GM12878 (cell line): ENCODE measurements at regions not wholly inside any gene's neighbourhood (a gene's known extent, or its start where the extent isn't known, plus 50 kb on each side); places are given as distances from the start of the nearest gene placed in this dataset.

Source experiments
- ATAC-seq: fragments of 200-7000 bp; cut with Tn5 transposase; 3 replicates; pipeline ENCODE4 v1.9.1; 2020; ENCODE audit warnings: mild to moderate bottlenecking, moderate library complexity
- BruUV-seq: library from RNA; stranded (reverse); fragments of 400-500 nt; replicated peaks from 2 replicates; lab custom pipeline; 2021; lab: Mats Ljungman, UMichigan
- CTCF ChIA-PET: fragments of 300-600 bp; sonication (Branson Sonifier 250); formaldehyde crosslinking; extraction: SDS; loops from one replicate; lab custom pipeline; 2021; ENCODE audit warnings: inconsistent platforms; lab: Yijun Ruan, JAX
- POLR2A ChIA-PET: fragments of 350-600 bp; formaldehyde crosslinking; extraction: SDS; loops from one replicate; lab custom pipeline; 2021; ENCODE audit warnings: inconsistent platforms; lab: Charles Lee
- RAD21 ChIA-PET: fragments of 300-600 bp; sonication (Branson Sonifier 250); formaldehyde crosslinking; loops from one replicate; lab custom pipeline; 2023; ENCODE audit warnings: antibody characterized with exemption; ENCODE audit not compliant: unreplicated experiment; lab: Charles Lee
- SMC1A ChIA-PET: fragments of 300-600 bp; sonication (Branson Sonifier 250); formaldehyde crosslinking; loops from one replicate; lab custom pipeline; 2023; ENCODE audit not compliant: unreplicated experiment, uncharacterized antibody; lab: Charles Lee
- DNase-seq: peaks from one replicate; pipeline ENCODE4 v3.0.0-alpha.2; 2011; ENCODE audit warnings: low read depth, low spot score
- FAIRE-seq: peaks from 3 replicates; lab custom pipeline; 2011; peaks lifted over from hg19 to GRCh38; lab: Jason Lieb, UNC
- H2AFZ ChIP-seq: 2 replicates; pipeline ENCODE4 v1.6.0; 2011; ENCODE audit warnings: low read depth, low read length, control low read depth; ENCODE audit not compliant: control insufficient read depth
- H3K27ac ChIP-seq: 2 replicates; pipeline ENCODE4 v1.5.1; 2011; ENCODE audit warnings: control low read depth; ENCODE audit not compliant: control insufficient read depth, insufficient read depth
- H3K27me3 ChIP-seq, 2 experiments: replicated peaks in 1 of 2; 2 replicates each; pipeline versions ENCODE4 v1.6.0 to v1.6.1; 2011; ENCODE audit warnings: low read length in 1 of 2; ENCODE audit not compliant: control insufficient read depth in 2 of 2, insufficient read depth in 2 of 2
- H3K36me3 ChIP-seq, 2 experiments: 2 replicates each; pipeline ENCODE4 v1.5.1; 2011; ENCODE audit warnings: low read length in 1 of 2; ENCODE audit not compliant: control insufficient read depth in 2 of 2, insufficient read depth in 2 of 2
- H3K4me1 ChIP-seq: 2 replicates; pipeline ENCODE4 v1.6.1; 2011; ENCODE audit warnings: mild to moderate bottlenecking, low read length, moderate library complexity, mixed read lengths; ENCODE audit not compliant: control insufficient read depth, insufficient read depth
- H3K4me2 ChIP-seq: 2 replicates; pipeline ENCODE4 v1.6.0; 2011; ENCODE audit warnings: control low read depth; ENCODE audit not compliant: control insufficient read depth, insufficient read depth
- H3K4me3 ChIP-seq: fragments of 200-600 bp; sonication (generic); 2 replicates; pipeline ENCODE4 v1.5.1; 2016
- H3K79me2 ChIP-seq: 2 replicates; pipeline ENCODE4 v1.6.0; 2011; ENCODE audit warnings: low read length; ENCODE audit not compliant: control insufficient read depth, insufficient read depth
- H3K9ac ChIP-seq: 2 replicates; pipeline ENCODE4 v1.8.0; 2011; ENCODE audit warnings: low read length, control low read depth, mixed read lengths; ENCODE audit not compliant: control insufficient read depth, insufficient read depth
- H3K9me3 ChIP-seq: replicated peaks from 3 replicates; pipeline ENCODE4 v1.5.1; 2011; ENCODE audit warnings: mild to moderate bottlenecking, low read length; ENCODE audit not compliant: control insufficient read depth, insufficient read depth
- H4K20me1 ChIP-seq: 2 replicates; pipeline ENCODE4 v1.6.0; 2011; ENCODE audit not compliant: control insufficient read depth, insufficient read depth
- BRCA1 ChIP-seq: IDR thresholded peaks from 2 replicates; pipeline ENCODE4 v1.6.1; 2011; ENCODE audit warnings: low read depth, low read length, improper control_type of control experiment
- CREB1 ChIP-seq: IDR thresholded peaks from 2 replicates; pipeline ENCODE4 v1.6.1; 2012; ENCODE audit warnings: low read depth, mild to moderate bottlenecking, inconsistent platforms
- GABPA ChIP-seq: IDR thresholded peaks from 2 replicates; pipeline ENCODE4 v1.6.1; 2014; ENCODE audit warnings: antibody characterized with exemption, low read depth, mild to moderate bottlenecking, inconsistent platforms
- KAT2A ChIP-seq: conservative IDR thresholded peaks from 2 replicates; pipeline ENCODE4 v1.6.1; 2011; ENCODE audit warnings: low read depth, low read length; ENCODE audit not compliant: control insufficient read depth
- LARP7 ChIP-seq: fragments of 450-650 bp; IDR thresholded peaks from 2 replicates; pipeline ENCODE4 v1.6.1; 2017; ENCODE audit warnings: mild to moderate bottlenecking
- MEF2B ChIP-seq: fragments of 450-650 bp; IDR thresholded peaks from 2 replicates; pipeline ENCODE4 v1.6.1; 2018; ENCODE audit warnings: mild to moderate bottlenecking, moderate library complexity; ENCODE audit not compliant: partially characterized antibody, poor library complexity, severe bottlenecking
- PML ChIP-seq: IDR thresholded peaks from 2 replicates; pipeline ENCODE4 v1.6.1; 2012; ENCODE audit warnings: low read length, inconsistent platforms
- RBBP5 ChIP-seq: fragments of 200-600 bp; sonication (generic); conservative IDR thresholded peaks from 2 replicates; pipeline ENCODE4 v1.6.1; 2016
- RCOR1 ChIP-seq: conservative IDR thresholded peaks from 2 replicates; pipeline ENCODE4 v1.6.1; 2012; ENCODE audit warnings: low read depth, low read length, improper control_type of control experiment
- REST ChIP-seq: IDR thresholded peaks from 2 replicates; pipeline ENCODE4 v1.6.1; 2012; ENCODE audit warnings: mild to moderate bottlenecking, low read depth, low read length
- SP1 ChIP-seq: IDR thresholded peaks from one replicate; pipeline ENCODE4 v1.6.1; 2011; ENCODE audit warnings: low read depth, low read length
- TBL1XR1 ChIP-seq: IDR thresholded peaks from 2 replicates; pipeline ENCODE4 v1.6.1; 2012; ENCODE audit warnings: low read depth, low read length, improper control_type of control experiment
- TCF3 ChIP-seq: IDR thresholded peaks from 2 replicates; pipeline ENCODE4 v1.6.1; 2012; ENCODE audit warnings: low read depth, mild to moderate bottlenecking, low read length, borderline replicate concordance; ENCODE audit not compliant: insufficient read depth
- ZNF24 ChIP-seq: fragments of 450-650 bp; IDR thresholded peaks from 2 replicates; pipeline ENCODE4 v1.6.1; 2017; ENCODE audit warnings: antibody characterized with exemption, mild to moderate bottlenecking
- WGBS: methylation state at CpG from one replicate; pipeline ENCODE4 v1.1.6; 2016; ENCODE audit warnings: low lambda C conversion rate; ENCODE audit not compliant: insufficient replicate concordance, insufficient coverage; ENCODE audit errors: missing lambda C conversion rate; 5-methylcytosine and 5-hydroxymethylcytosine counted together
- in situ Hi-C: fragments of 300-500 bp; cut with MboI; formaldehyde crosslinking; loops from 9 replicates; pipeline ENCODE4 v1.14.3; 2018; ENCODE audit warnings: mixed read lengths
- intact Hi-C: fragments of 100-400 bp; cut with micrococcal nuclease; formaldehyde crosslinking; loops from one replicate; pipeline ENCODE4 v1.14.2; 2022; ENCODE audit not compliant: unreplicated experiment

GRCh38 chr6:141401851-141402250 is 730.9 kb upstream of the GJE1 start:
- H3K4me1 ChIP-seq = no peaks in the 10 kb centered on the region
- no peak overlapping the region for H2AFZ ChIP-seq
- no peak overlapping the region for H3K9ac ChIP-seq
- H3K9me3 ChIP-seq = no peaks in the 10 kb centered on the region
- no peaks in the 10 kb centered on the region for H3K36me3 ChIP-seq
- no peak overlapping the region for H3K27ac ChIP-seq
- no TSS peak for BruUV-seq
- H3K27me3 ChIP-seq = no peaks in the 10 kb centered on the region
- no peak overlapping the region for H3K4me3 ChIP-seq
- in situ Hi-C loops = no loop called here
- CTCF ChIA-PET = no interaction called here
- no peak for TF ChIP-seq CREB1
- TF ChIP-seq, all 136 proteins: peak for 0
- Histone ChIP-seq H3K4me2 (no peak overlapping the region), H4K20me1 (no peaks in the 10 kb centered on the region), H3K79me2 (no peaks in the 10 kb centered on the region)
- RAD21 ChIA-PET = no interaction called here
- POLR2A ChIA-PET = no interaction called here
- SMC1A ChIA-PET = no interaction called here
- ATAC-seq (no peak), FAIRE-seq (no peak), DNase-seq (no peak)
- WGBS = 84% methylated on average over 3 of the region's 3 CpGs
- intact Hi-C loops = no loop called here

GRCh38 chr6:141401168-141401567 is 731.6 kb upstream of the GJE1 start:
- TF ChIP-seq TBL1XR1 (no peak), GABPA (no peak), SP1 (no peak), KAT2A (no peak), BRCA1 (no peak), PML (no peak), RCOR1 (no peak), LARP7 (no peak), REST (no peak), TCF3 (no peak), ZNF24 (no peak), RBBP5 (no peak), MEF2B (no peak)
- ChIA-PET POLR2A (no interaction called here), RAD21 (interaction anchor here (0.7 kb wide), 1 partner anchor 896 kb away, joined by 4 read pairs; no protein-coding TSS in a partner anchor), SMC1A (interaction anchor here (1.2 to 1.4 kb wide), 2 partner anchors 15 to 89 kb away, joined by 3 read pairs; no protein-coding TSS in a partner anchor), CTCF (no interaction called here)
- no peak for FAIRE-seq
- Histone ChIP-seq H3K4me2 (no peak overlapping the region), H4K20me1 (no peaks in the 10 kb centered on the region), H3K27ac (no peak overlapping the region), H3K9ac (no peak overlapping the region), H3K79me2 (no peaks in the 10 kb centered on the region), H3K36me3 (no peaks in the 10 kb centered on the region), H3K4me1 (no peaks in the 10 kb centered on the region), H2AFZ (no peak overlapping the region), H3K27me3 (no peaks in the 10 kb centered on the region), H3K9me3 (no peaks in the 10 kb centered on the region), H3K4me3 (no peak overlapping the region)
- DNase-seq = no peak
- in situ Hi-C loops = no loop called here
- no peak for ATAC-seq
- BruUV-seq = no TSS peak
- WGBS = 20% methylated on average over 4 of the region's 4 CpGs
- intact Hi-C loops = no loop called here
